OCI-LY1 (cell line): ENCODE measurements at regions not wholly inside any gene's neighbourhood (a gene's known extent, or its start where the extent isn't known, plus 50 kb on each side); places are given as distances from the start of the nearest gene placed in this dataset.

Experiments used
- H2AFZ ChIP-seq: fragments of 200-600 bp; sonication (generic), shearing (Covaris generic); 2 replicates; pipeline ENCODE4 v1.6.0; 2014; ENCODE audit warnings: antibody characterized with exemption, mild to moderate bottlenecking, low read length
- H3F3A ChIP-seq: fragments of 200-600 bp; sonication (generic), shearing (Covaris generic); 2 replicates; pipeline ENCODE4 v1.6.0; 2014; ENCODE audit warnings: mild to moderate bottlenecking, antibody characterized with exemption, low read length, moderate library complexity; ENCODE audit not compliant: insufficient read depth
- H3K27ac ChIP-seq: fragments of 200-600 bp; sonication (generic); 2 replicates; pipeline ENCODE4 v1.5.1; 2014; ENCODE audit warnings: low read length, mixed run types, mild to moderate bottlenecking, low read depth; ENCODE audit not compliant: poor library complexity, severe bottlenecking
- H3K27me3 ChIP-seq: fragments of 200-600 bp; sonication (generic); 2 replicates; pipeline ENCODE4 v1.6.0; 2014; ENCODE audit warnings: antibody characterized with exemption, mild to moderate bottlenecking, low read length, moderate library complexity; ENCODE audit not compliant: insufficient read depth
- H3K36me3 ChIP-seq: fragments of 200-600 bp; sonication (generic); 2 replicates; pipeline ENCODE4 v1.6.1; 2014; ENCODE audit warnings: mild to moderate bottlenecking, antibody characterized with exemption, low read length, moderate library complexity, mixed read lengths; ENCODE audit not compliant: insufficient read depth
- H3K4me1 ChIP-seq: fragments of 200-600 bp; sonication (generic); 2 replicates; pipeline ENCODE4 v1.5.1; 2014; ENCODE audit warnings: mild to moderate bottlenecking, low read length, moderate library complexity; ENCODE audit not compliant: insufficient read depth, severe bottlenecking
- H3K4me2 ChIP-seq: fragments of 200-600 bp; sonication (generic), shearing (Covaris generic); 2 replicates; pipeline ENCODE4 v1.6.1; 2014; ENCODE audit warnings: low read length
- H3K4me3 ChIP-seq: fragments of 200-600 bp; sonication (generic); 2 replicates; pipeline ENCODE4 v1.5.1; 2014; ENCODE audit warnings: low read length, low read depth, mild to moderate bottlenecking, mixed read lengths; ENCODE audit not compliant: poor library complexity, severe bottlenecking
- H3K79me2 ChIP-seq: fragments of 200-600 bp; shearing (Covaris generic); 2 replicates; pipeline ENCODE4 v1.6.1; 2016; ENCODE audit warnings: mixed run types, low read length, mixed read lengths; ENCODE audit not compliant: insufficient read depth
- H3K9ac ChIP-seq: fragments of 200-600 bp; sonication (generic), shearing (Covaris generic); 2 replicates; pipeline ENCODE4 v1.6.1; 2014; ENCODE audit warnings: mild to moderate bottlenecking, low read length, mixed read lengths
- H3K9me2 ChIP-seq: fragments of 200-600 bp; sonication (generic), shearing (Covaris generic); 2 replicates; pipeline ENCODE4 v1.6.1; 2014; ENCODE audit warnings: low read depth, mild to moderate bottlenecking, low read length, mixed read lengths
- H3K9me3 ChIP-seq: fragments of 200-600 bp; shearing (Covaris generic); 2 replicates; pipeline ENCODE4 v1.6.1; 2014; ENCODE audit warnings: low read length, mixed read lengths
- H4K20me1 ChIP-seq: fragments of 200-600 bp; sonication (generic), shearing (Covaris generic); 2 replicates; pipeline ENCODE4 v1.6.0; 2016; ENCODE audit warnings: mild to moderate bottlenecking, low read length; ENCODE audit not compliant: insufficient read depth
- CTCF ChIP-seq: fragments of 200-600 bp; sonication (generic), shearing (Covaris generic); IDR thresholded peaks from 2 replicates; pipeline ENCODE4 v1.5.1; 2017; ENCODE audit warnings: mild to moderate bottlenecking, antibody characterized with exemption, low read length, moderate library complexity, mixed read lengths
- EZH2 ChIP-seq: fragments of 200-600 bp; sonication (generic), shearing (Covaris generic); IDR thresholded peaks from 2 replicates; pipeline ENCODE4 v1.8.0; 2017; ENCODE audit warnings: borderline replicate concordance, mixed run types, mild to moderate bottlenecking, antibody characterized with exemption, low read length, moderate library complexity, mixed read lengths

GRCh38 chr16:65989861-65990604 lies 376.5 kb upstream of the CDH5 start:
- no peaks in the 10 kb centered on the region for H3K36me3 ChIP-seq
- H3K9me2 ChIP-seq, result no peaks in the 10 kb centered on the region
- H3K4me1 ChIP-seq, result no peaks in the 10 kb centered on the region
- no peak overlapping the region for H3K4me2 ChIP-seq
- H3K27ac ChIP-seq, result no peak overlapping the region
- no peaks in the 10 kb centered on the region for H3K9me3 ChIP-seq
- no peaks in the 10 kb centered on the region for H4K20me1 ChIP-seq
- H3K9ac ChIP-seq, result no peak overlapping the region
- TF ChIP-seq CTCF (no peak), EZH2 (no peak)
- H3K4me3 ChIP-seq, result no peak overlapping the region
- no peak overlapping the region for H2AFZ ChIP-seq
- H3K27me3 ChIP-seq, result no peaks in the 10 kb centered on the region
- H3F3A ChIP-seq, result no peaks in the 10 kb centered on the region
- no peaks in the 10 kb centered on the region for H3K79me2 ChIP-seq

GRCh38 chr16:65988024-65988595 lies 378.4 kb upstream of the CDH5 start:
- H3K9me3 ChIP-seq, result no peaks in the 10 kb centered on the region
- H3K36me3 ChIP-seq, result no peaks in the 10 kb centered on the region
- no peaks in the 10 kb centered on the region for H3K79me2 ChIP-seq
- H3K4me2 ChIP-seq, result no peak overlapping the region
- H3K27me3 ChIP-seq, result no peaks in the 10 kb centered on the region
- H3K9ac ChIP-seq, result no peak overlapping the region
- H4K20me1 ChIP-seq, result no peaks in the 10 kb centered on the region
- H2AFZ ChIP-seq, result no peak overlapping the region
- H3K4me3 ChIP-seq, result no peak overlapping the region
- TF ChIP-seq CTCF, result no peak
- TF ChIP-seq EZH2, result no peak
- no peaks in the 10 kb centered on the region for H3F3A ChIP-seq
- no peaks in the 10 kb centered on the region for H3K9me2 ChIP-seq
- no peaks in the 10 kb centered on the region for H3K4me1 ChIP-seq
- H3K27ac ChIP-seq, result no peak overlapping the region

GRCh38 chr16:65984296-65984695 lies 382.2 kb upstream of the CDH5 start:
- H3K36me3 ChIP-seq, result no peaks in the 10 kb centered on the region
- H3K9ac ChIP-seq, result no peak overlapping the region
- no peaks in the 10 kb centered on the region for H3K4me1 ChIP-seq
- H3K79me2 ChIP-seq, result no peaks in the 10 kb centered on the region
- H3K27me3 ChIP-seq, result no peaks in the 10 kb centered on the region
- no peak overlapping the region for H3K27ac ChIP-seq
- no peaks in the 10 kb centered on the region for H4K20me1 ChIP-seq
- H3F3A ChIP-seq, result no peaks in the 10 kb centered on the region
- H3K4me2 ChIP-seq, result no peak overlapping the region
- H3K9me2 ChIP-seq, result no peaks in the 10 kb centered on the region
- no peak overlapping the region for H2AFZ ChIP-seq
- no peak for TF ChIP-seq EZH2
- no peak for TF ChIP-seq CTCF
- H3K4me3 ChIP-seq, result no peak overlapping the region
- H3K9me3 ChIP-seq, result no peaks in the 10 kb centered on the region
